ENCODE measurements at regions not wholly inside any gene's neighbourhood (a gene's known extent, or its start where the extent isn't known, plus 50 kb on each side); places are given as distances from the start of the nearest gene placed in this dataset.

- TF ChIP-seq CTCF (IDR thresholded peaks at IDR 0.05) = no peak
- TF ChIP-seq POLR2AphosphoS5 (IDR thresholded peaks at IDR 0.05) = no peak
Measured at GRCh38 chr16:13307851-13308250, 406.5 kb downstream of the SHISA9 start.
